ENCODE measurements at regions not wholly inside any gene's neighbourhood (a gene's known extent, or its start where the extent isn't known, plus 50 kb on each side); places are given as distances from the start of the nearest gene placed in this dataset.

- no peak for DNase-seq (ENCODE audit: extremely low read depth in 1 of 4, low spot score in 3 of 4)
- Histone ChIP-seq H3K4me1 (replicated peaks in 1 of 2; ENCODE audit: control insufficient read depth in 2 of 2, insufficient read depth in 2 of 2, low read length in 2 of 2) (no peaks in the 10 kb centered on the region), H3K9me1 (ENCODE audit: control insufficient read depth, insufficient read depth, low read length) (no peaks in the 10 kb centered on the region), H4K20me1 (replicated peaks; ENCODE audit: control insufficient read depth, insufficient read depth, low read length) (no peaks in the 10 kb centered on the region), H3K27ac (ENCODE audit: extremely low read depth, low read depth, low read length) (no peak overlapping the region), H3K36me3 (ENCODE audit: control insufficient read depth, insufficient read depth, low read length) (no peaks in the 10 kb centered on the region), H3K9ac (ENCODE audit: insufficient read depth in 1 of 2, low read depth in 2 of 2, low read length in 2 of 2) (no peak overlapping the region), H3K4me3 (no peak overlapping the region), H2AFZ (ENCODE audit: low read depth, low read length) (no peak overlapping the region), H3K79me2 (ENCODE audit: control insufficient read depth, insufficient read depth, low read length) (no peaks in the 10 kb centered on the region), H3K4me2 (ENCODE audit: insufficient read depth, low read length) (no peak overlapping the region), H3K27me3 (ENCODE audit: control insufficient read depth in 2 of 2, insufficient read depth in 2 of 2, low read length in 2 of 2) (no peaks in the 10 kb centered on the region), H3K9me3 (replicated peaks; ENCODE audit: control insufficient read depth, insufficient read depth, low read depth, low read length) (no peaks in the 10 kb centered on the region)
- in situ Hi-C loops (cut with MboI) (no loop called here), intact Hi-C loops (cut with micrococcal nuclease) (loop anchor here (10.0 kb wide), 1 partner anchor 270 kb away; no protein-coding TSS in a partner anchor)
- ChIA-PET POLR2A (no interaction called here), CTCF (ENCODE audit: low intra/inter-chr PET ratio) (no interaction called here)
- TF ChIP-seq TARDBP (IDR thresholded peaks at IDR 0.05) (no peak), PHF8 (IDR thresholded peaks at IDR 0.05; ENCODE audit: borderline replicate concordance, low read length) (no peak), ZNF347 (CRISPR knock-in tag; IDR thresholded peaks at IDR 0.05; ENCODE audit: low read depth) (no peak), ZNF77 (CRISPR knock-in tag; IDR thresholded peaks at IDR 0.05) (no peak), KDM5B (IDR thresholded peaks at IDR 0.05; ENCODE audit: insufficient replicate concordance, low read depth, low read length) (no peak), GTF3C2 (IDR thresholded peaks at IDR 0.05; ENCODE audit: borderline replicate concordance, extremely low read depth, insufficient read length) (no peak)
- 0% methylated on average over 3 of the region's 3 CpGs for WGBS (ENCODE audit: insufficient coverage, low coverage, missing lambda C conversion rate)
- no peak for ATAC-seq
- no TSS peak for BruUV-seq (replicated peaks)
- no peak for FAIRE-seq
These were observed 170.6 kb upstream of the TMTC4 start for GRCh38 chr13:100845128-100845757.
